GM19023 (cell line): ENCODE measurements at regions not wholly inside any gene's neighbourhood (a gene's known extent, or its start where the extent isn't known, plus 50 kb on each side); places are given as distances from the start of the nearest gene placed in this dataset.

Experiments
- ATAC-seq: cut with Tn5 transposase; IDR thresholded peaks from one replicate; pipeline ENCODE4 v1.9.1; 2021; ENCODE audit warnings: mild to moderate bottlenecking, moderate library complexity; ENCODE audit not compliant: unreplicated experiment

- no peak for ATAC-seq
Observed at GRCh38 chr4:181517491-181517890, 725.7 kb upstream of the TENM3 start.

GRCh38 chr4:181520790-181521189 lies 722.4 kb upstream of the TENM3 start:
- no peak for ATAC-seq

GRCh38 chr4:181523973-181524372 lies 719.2 kb upstream of the TENM3 start:
- ATAC-seq = no peak

DNA sequence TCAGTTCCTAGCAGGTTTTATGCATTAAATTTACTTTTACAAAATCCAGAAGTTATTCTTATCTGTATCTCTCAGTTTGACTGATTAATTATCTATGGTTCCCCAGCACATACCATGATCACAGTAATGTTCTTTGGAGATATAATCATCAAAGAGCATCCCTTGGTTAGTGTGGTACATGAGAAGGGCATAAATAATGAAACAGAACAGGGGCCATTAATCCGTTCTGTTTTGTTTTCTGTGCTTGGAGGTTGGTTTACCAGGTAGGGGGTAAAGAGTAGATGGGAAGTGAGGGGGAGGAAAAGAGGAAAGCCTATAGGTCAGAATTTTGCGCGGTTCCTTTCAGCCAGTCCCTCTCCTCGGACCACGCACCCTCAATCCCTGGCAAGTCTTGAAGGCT lies 718.7 kb upstream of the TENM3 start:
- no peak for ATAC-seq

- ATAC-seq = no peak
Observed at GRCh38 chr4:181525634-181526033, 717.6 kb upstream of the TENM3 start.

DNA sequence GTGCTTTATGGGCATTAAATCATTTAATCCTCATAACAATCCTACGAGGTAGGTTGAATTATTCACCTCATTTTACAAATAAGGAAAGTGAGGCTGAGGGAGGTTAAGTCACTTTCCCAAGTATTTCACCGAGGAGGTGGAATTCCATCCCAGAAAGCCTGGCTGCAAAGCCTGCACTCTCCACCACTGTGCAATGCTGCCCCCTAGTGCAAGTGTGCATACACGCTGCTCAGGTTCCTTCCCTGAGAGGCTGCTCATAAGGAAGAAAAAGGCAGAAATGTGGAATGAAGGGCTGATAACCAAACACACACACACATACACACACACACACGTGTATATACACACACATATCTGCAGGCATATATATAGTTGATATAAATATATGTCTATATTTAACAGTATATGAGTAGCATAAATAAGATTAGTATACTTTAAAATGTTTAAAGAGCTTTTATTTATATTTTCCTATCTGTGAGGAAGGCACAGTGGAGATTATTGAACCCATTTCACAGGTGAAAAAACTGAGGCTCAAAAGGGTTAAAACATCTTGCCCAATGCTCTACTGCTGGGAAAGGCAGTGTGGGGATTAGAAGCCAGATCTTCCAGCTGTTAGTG lies 714.5 kb upstream of the TENM3 start:
- no peak for ATAC-seq

DNA sequence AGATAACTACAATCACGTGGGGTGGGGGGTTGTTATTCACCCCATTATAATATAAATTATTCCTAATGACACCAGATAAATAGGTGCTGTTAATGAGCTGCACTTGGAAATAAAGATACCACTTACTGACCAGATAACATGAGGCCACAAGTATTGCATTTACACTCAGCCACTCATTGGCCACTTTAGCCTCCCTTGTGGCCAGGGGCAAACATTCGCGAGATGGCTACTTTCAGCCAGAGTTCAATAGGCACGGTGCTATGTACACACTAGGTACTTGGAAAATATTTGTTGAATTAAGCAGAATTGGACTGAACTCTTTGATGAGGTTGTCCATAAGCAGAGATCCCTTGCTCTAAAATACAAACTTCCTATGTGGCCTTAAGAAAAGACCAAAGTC lies 713.7 kb upstream of the TENM3 start:
- ATAC-seq = no peak

GRCh38 chr4:181536196-181536746 lies 706.9 kb upstream of the TENM3 start:
- ATAC-seq = no peak

- no peak for ATAC-seq
Observed at GRCh38 chr4:181536811-181537434, 706.3 kb upstream of the TENM3 start.

- no peak for ATAC-seq
Observed at GRCh38 chr4:181538431-181538830, 704.8 kb upstream of the TENM3 start.

GRCh38 chr4:181541396-181541795 lies 701.8 kb upstream of the TENM3 start:
- ATAC-seq = no peak

- no peak for ATAC-seq
Observed at GRCh38 chr4:181548873-181549575, 694.2 kb upstream of the TENM3 start.

- ATAC-seq = no peak
Observed at GRCh38 chr4:181549576-181550188, 693.5 kb upstream of the TENM3 start.

GRCh38 chr4:181550381-181550780 lies 692.8 kb upstream of the TENM3 start:
- ATAC-seq = no peak

- ATAC-seq = no peak
Observed at GRCh38 chr4:181559637-181560036, 683.6 kb upstream of the TENM3 start.

DNA sequence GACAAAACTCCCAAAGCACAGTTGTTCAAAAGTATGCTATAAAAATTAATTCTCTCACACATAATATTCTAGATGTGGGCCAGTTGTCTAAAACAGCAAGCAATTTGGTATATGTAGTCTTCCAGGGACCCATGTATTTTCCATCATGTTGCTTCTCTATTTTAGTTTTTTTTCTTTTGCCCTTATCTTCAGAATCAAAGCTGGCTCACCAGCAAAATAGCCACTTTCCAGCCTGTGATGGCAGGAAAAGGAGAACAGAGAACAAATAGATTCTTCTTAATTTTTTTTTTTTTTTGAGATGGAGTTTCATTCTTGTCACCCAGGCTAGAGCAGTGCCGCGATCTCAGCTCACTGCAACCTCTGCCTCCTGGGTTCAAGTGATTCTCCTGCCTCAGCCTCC lies 680.8 kb upstream of the TENM3 start:
- ATAC-seq = no peak

DNA sequence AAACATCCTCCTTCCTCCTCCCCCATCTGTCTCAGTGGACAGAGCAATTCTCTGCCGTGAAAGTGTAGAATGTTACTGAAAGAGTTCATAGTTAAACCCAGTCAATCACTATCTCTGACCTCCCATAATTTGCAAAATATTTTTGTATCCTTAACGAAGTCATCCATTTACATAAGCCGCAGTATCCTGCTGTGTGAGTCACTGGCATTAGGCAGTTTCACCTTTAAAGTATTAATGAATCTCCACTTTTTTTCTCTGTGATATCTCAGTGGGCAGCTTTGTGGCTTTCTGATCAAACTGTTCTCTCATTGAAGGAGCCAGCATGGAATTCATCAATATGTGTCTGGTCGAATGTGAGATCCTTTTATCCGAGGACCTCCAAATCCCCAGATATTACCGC lies 678.6 kb upstream of the TENM3 start:
- no peak for ATAC-seq

DNA sequence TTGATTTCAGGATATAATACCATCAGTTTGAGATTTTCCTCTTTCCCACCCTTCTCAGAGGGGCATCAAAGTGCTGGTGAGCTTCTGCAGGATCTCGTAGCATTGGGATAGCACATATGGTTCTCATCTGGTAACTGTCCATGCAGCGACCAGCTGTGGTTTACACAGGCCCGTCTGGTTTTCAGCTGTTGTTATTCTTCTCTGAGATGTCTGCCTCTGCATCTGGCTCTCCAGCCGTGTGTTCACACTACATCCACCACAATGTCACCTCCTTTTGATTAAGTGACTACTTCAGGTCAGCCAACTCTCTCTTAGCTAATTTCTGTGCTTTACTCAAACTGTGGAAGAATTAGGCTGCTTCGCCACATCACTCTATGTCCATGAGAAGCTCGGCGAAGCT lies 676.7 kb upstream of the TENM3 start:
- no peak for ATAC-seq

GRCh38 chr4:181569553-181569952 lies 673.6 kb upstream of the TENM3 start:
- ATAC-seq = peak; percentile 48

DNA sequence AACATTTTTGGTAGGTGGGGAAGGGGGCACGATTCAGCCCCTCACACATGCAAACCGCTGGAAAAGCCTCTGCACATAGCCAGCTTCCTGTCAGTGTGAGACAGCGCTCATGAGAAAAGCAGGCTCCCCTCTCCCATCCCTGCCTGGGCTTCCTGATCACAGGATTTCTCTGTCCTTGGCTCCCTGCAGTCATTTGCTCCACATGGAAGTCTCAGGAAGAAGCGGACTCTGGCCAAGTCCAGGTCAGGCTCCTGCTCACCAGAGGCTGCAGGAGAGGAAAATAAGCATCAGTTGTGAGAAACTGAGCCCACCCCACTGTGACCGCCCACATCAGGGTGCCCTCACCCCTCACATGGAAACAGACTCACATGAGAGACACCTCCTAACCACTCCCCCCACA lies 664.3 kb upstream of the TENM3 start:
- no peak for ATAC-seq

GRCh38 chr4:181579486-181579885 lies 663.7 kb upstream of the TENM3 start:
- ATAC-seq = no peak

- ATAC-seq = no peak
Observed at GRCh38 chr4:181581983-181582382, 661.2 kb upstream of the TENM3 start.
